ENCODE measurements at regions not wholly inside any gene's neighbourhood (a gene's known extent, or its start where the extent isn't known, plus 50 kb on each side); places are given as distances from the start of the nearest gene placed in this dataset.
"Not testable (repeated sequence)": the region's sequence is repeated elsewhere in the genome, so short reads cannot be mapped to it uniquely, and the experiment has no call there.

GRCh38 chr14:85058150-85058549 is 471.8 kb upstream of the FLRT2 start:
- DNase-seq (ENCODE audit: low read depth in 2 of 3, low spot score in 1 of 3), result no peak

- DNase-seq (ENCODE audit: low read depth in 2 of 3, low spot score in 1 of 3), result no peak
These were observed 469.8 kb upstream of the FLRT2 start for GRCh38 chr14:85060121-85060520.

GRCh38 chr14:85061256-85061655 is 468.7 kb upstream of the FLRT2 start:
- no peak for DNase-seq (ENCODE audit: low read depth in 2 of 3, low spot score in 1 of 3)

- no peak for DNase-seq (ENCODE audit: low read depth in 2 of 3, low spot score in 1 of 3)
These were observed 466.2 kb upstream of the FLRT2 start for GRCh38 chr14:85063747-85064146.

GRCh38 chr14:85071447-85071846 is 458.5 kb upstream of the FLRT2 start:
- DNase-seq (ENCODE audit: low read depth in 2 of 3, low spot score in 1 of 3), result no peak

- no peak for DNase-seq (ENCODE audit: low read depth in 2 of 3, low spot score in 1 of 3)
These were observed 455.0 kb upstream of the FLRT2 start for GRCh38 chr14:85074955-85075354.

GRCh38 chr14:85075694-85076476 is 454.1 kb upstream of the FLRT2 start:
- no peak for DNase-seq (ENCODE audit: low read depth in 2 of 3, low spot score in 1 of 3)

GRCh38 chr14:85077716-85078115 is 452.2 kb upstream of the FLRT2 start:
- not testable (repeated sequence) for DNase-seq (ENCODE audit: low read depth in 2 of 3, low spot score in 1 of 3)

- DNase-seq (ENCODE audit: low read depth in 2 of 3, low spot score in 1 of 3), result no peak
These were observed 449.9 kb upstream of the FLRT2 start for GRCh38 chr14:85079842-85080730.

GRCh38 chr14:85084344-85084743 is 445.6 kb upstream of the FLRT2 start:
- no peak for DNase-seq (ENCODE audit: low read depth in 2 of 3, low spot score in 1 of 3)

- DNase-seq (ENCODE audit: low read depth in 2 of 3, low spot score in 1 of 3), result no peak
These were observed 444.0 kb upstream of the FLRT2 start for GRCh38 chr14:85085981-85086380.

GRCh38 chr14:85087201-85087600 is 442.7 kb upstream of the FLRT2 start:
- no peak for DNase-seq (ENCODE audit: low read depth in 2 of 3, low spot score in 1 of 3)

GRCh38 chr14:85088192-85088591 is 441.8 kb upstream of the FLRT2 start:
- DNase-seq (ENCODE audit: low read depth in 2 of 3, low spot score in 1 of 3), result no peak

- no peak for DNase-seq (ENCODE audit: low read depth in 2 of 3, low spot score in 1 of 3)
These were observed 439.3 kb upstream of the FLRT2 start for GRCh38 chr14:85090681-85091080.

- DNase-seq (ENCODE audit: low read depth in 2 of 3, low spot score in 1 of 3), result no peak
These were observed 436.2 kb upstream of the FLRT2 start for GRCh38 chr14:85093631-85094330.

GRCh38 chr14:85102591-85102990 is 427.4 kb upstream of the FLRT2 start:
- no peak for DNase-seq (ENCODE audit: low read depth in 2 of 3, low spot score in 1 of 3)

- no peak for DNase-seq (ENCODE audit: low read depth in 2 of 3, low spot score in 1 of 3)
These were observed 423.4 kb upstream of the FLRT2 start for GRCh38 chr14:85106506-85106905.

GRCh38 chr14:85112762-85113161 is 417.2 kb upstream of the FLRT2 start:
- no peak for DNase-seq (ENCODE audit: low read depth in 2 of 3, low spot score in 1 of 3)

- no peak for DNase-seq (ENCODE audit: low read depth in 2 of 3, low spot score in 1 of 3)
These were observed 414.0 kb upstream of the FLRT2 start for GRCh38 chr14:85115921-85116320.

- no peak for DNase-seq (ENCODE audit: low read depth in 2 of 3, low spot score in 1 of 3)
These were observed 411.7 kb upstream of the FLRT2 start for GRCh38 chr14:85118274-85118673.

- no peak for DNase-seq (ENCODE audit: low read depth in 2 of 3, low spot score in 1 of 3)
These were observed 407.3 kb upstream of the FLRT2 start for GRCh38 chr14:85122690-85123089.

- DNase-seq (ENCODE audit: low read depth in 2 of 3, low spot score in 1 of 3), result no peak
These were observed 406.2 kb upstream of the FLRT2 start for GRCh38 chr14:85123755-85124154.
